Stomach smooth muscle (tissue), 2 donors: ENCODE measurements at regions not wholly inside any gene's neighbourhood (a gene's known extent, or its start where the extent isn't known, plus 50 kb on each side); places are given as distances from the start of the nearest gene placed in this dataset.

ENCODE experiments used
- H3K27ac ChIP-seq: one replicate; pipeline ENCODE4 v1.7.0; 2013; ENCODE audit warnings: mild to moderate bottlenecking, low read length, inconsistent platforms
- H3K27me3 ChIP-seq, 2 donors: one replicate each; pipeline ENCODE4 v1.7.0; 2013; ENCODE audit warnings: low read length in 2 of 2; ENCODE audit not compliant: insufficient read depth in 2 of 2, control insufficient read depth in 1 of 2
- H3K36me3 ChIP-seq, 2 donors: one replicate each; pipeline ENCODE4 v1.7.0; 2013; ENCODE audit warnings: low read length in 2 of 2; ENCODE audit not compliant: control insufficient read depth in 2 of 2, insufficient read depth in 2 of 2
- H3K4me1 ChIP-seq: one replicate; pipeline ENCODE4 v1.7.0; 2013; ENCODE audit warnings: low read length; ENCODE audit not compliant: control insufficient read depth, insufficient read depth
- H3K4me3 ChIP-seq, 2 donors: one replicate each; pipeline ENCODE4 v1.7.0; 2013; ENCODE audit warnings: low read length in 2 of 2
- H3K9ac ChIP-seq, 2 donors: one replicate each; pipeline ENCODE4 v1.7.0; 2013; ENCODE audit warnings: low read length in 2 of 2, mild to moderate bottlenecking in 1 of 2
- H3K9me3 ChIP-seq, 2 donors: one replicate each; pipeline ENCODE4 v1.7.0; 2013; ENCODE audit warnings: low read length in 2 of 2; ENCODE audit not compliant: control insufficient read depth in 2 of 2
- donor health status: healthy.
- donor health status: Pancreatic carcinoma.

DNA sequence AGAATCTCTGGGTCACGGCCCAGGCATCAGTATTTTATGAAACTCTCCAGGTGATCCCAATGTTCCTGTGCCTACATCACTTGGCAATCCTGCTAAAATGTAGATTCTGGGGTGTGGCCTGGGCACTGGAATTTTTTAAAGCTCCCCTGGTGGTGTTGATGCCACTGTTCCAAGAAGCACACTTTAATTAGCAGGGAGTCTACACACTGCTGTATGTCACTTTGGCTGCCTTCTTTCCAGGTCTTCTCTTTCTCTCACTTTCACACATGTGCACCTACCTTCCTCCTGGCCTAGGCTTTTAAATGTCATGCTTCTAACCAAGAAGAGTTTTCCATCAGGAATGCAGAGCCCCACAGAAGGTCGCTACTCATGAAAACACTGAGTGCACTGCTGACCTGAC, 136.0 kb upstream of the ALDH1B1 start:
- H3K36me3 ChIP-seq: no peaks in the 10 kb centered on the region
- no peaks in the 10 kb centered on the region for H3K4me1 ChIP-seq
- peaks cover 0 to 5% of the 10 kb centered on the region in 2 donors for H3K9me3 ChIP-seq
- no peak overlapping the region for H3K27ac ChIP-seq
- H3K9ac ChIP-seq: no peak overlapping the region
- no peaks in the 10 kb centered on the region for H3K27me3 ChIP-seq
- no peak overlapping the region for H3K4me3 ChIP-seq

DNA sequence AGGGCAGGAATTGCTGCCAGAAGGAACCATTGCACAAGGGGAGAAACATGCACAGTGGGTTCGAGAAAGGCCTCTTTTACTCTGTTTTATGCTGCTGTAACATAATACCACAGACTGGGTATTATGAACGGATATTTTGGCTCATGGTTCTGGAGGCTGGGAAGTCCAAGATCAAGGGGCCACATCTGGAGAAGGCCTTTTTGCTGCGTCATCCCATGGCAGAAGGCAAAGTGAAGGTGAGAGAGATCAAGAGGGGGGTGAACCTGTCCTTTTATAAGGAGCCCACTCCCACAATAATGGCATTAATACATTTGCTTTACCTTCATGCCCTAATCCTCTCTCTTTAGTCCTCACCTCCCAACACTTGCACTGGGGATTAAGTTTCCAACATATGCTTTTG, 136.9 kb upstream of the ALDH1B1 start:
- no peak overlapping the region for H3K27ac ChIP-seq
- H3K27me3 ChIP-seq: no peaks in the 10 kb centered on the region
- H3K9me3 ChIP-seq: peaks cover 0 to 5% of the 10 kb centered on the region in 2 donors
- no peak overlapping the region for H3K4me3 ChIP-seq
- H3K9ac ChIP-seq: no peak overlapping the region
- H3K4me1 ChIP-seq: no peaks in the 10 kb centered on the region
- no peaks in the 10 kb centered on the region for H3K36me3 ChIP-seq

- Histone ChIP-seq H3K4me1 (no peaks in the 10 kb centered on the region), H3K27ac (no peak overlapping the region), H3K36me3 (no peaks in the 10 kb centered on the region), H3K9me3 (peaks cover 0 to under 1% of the 10 kb centered on the region in 2 donors), H3K27me3 (no peaks in the 10 kb centered on the region), H3K4me3 (no peak overlapping the region), H3K9ac (no peak overlapping the region)
Measured at GRCh38 chr9:38254756-38255155, 137.7 kb upstream of the ALDH1B1 start.

GRCh38 chr9:38254151-38254550, 138.4 kb upstream of the ALDH1B1 start:
- no peaks in the 10 kb centered on the region for H3K9me3 ChIP-seq
- H3K9ac ChIP-seq: no peak overlapping the region
- no peaks in the 10 kb centered on the region for H3K27me3 ChIP-seq
- no peak overlapping the region for H3K4me3 ChIP-seq
- H3K36me3 ChIP-seq: no peaks in the 10 kb centered on the region
- no peak overlapping the region for H3K27ac ChIP-seq
- no peaks in the 10 kb centered on the region for H3K4me1 ChIP-seq

DNA sequence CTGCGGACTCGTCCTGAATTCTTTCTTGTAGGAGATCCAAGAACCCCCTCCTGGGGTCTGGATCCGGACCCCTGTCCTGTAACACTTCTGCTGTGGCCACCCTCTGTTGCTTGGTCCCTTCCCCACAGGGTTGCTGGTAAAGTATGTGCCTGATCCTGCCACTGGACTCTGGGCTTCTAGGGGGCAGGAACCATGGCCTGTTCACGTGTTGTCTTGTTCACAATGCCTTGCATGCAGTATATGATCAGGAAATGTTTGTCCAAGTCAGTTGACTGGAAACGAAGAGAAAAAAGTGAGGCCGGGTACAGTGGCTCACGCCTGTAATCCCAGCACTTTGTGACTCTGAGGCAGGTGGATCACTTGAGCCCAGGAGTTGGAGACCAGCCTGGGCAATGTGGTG, 139.3 kb upstream of the ALDH1B1 start:
- H3K27ac ChIP-seq: no peak overlapping the region
- H3K4me3 ChIP-seq: no peak overlapping the region
- H3K9ac ChIP-seq: no peak overlapping the region
- no peaks in the 10 kb centered on the region for H3K27me3 ChIP-seq
- no peaks in the 10 kb centered on the region for H3K9me3 ChIP-seq
- H3K36me3 ChIP-seq: no peaks in the 10 kb centered on the region
- no peaks in the 10 kb centered on the region for H3K4me1 ChIP-seq

GRCh38 chr9:38251036-38251860, 141.3 kb upstream of the ALDH1B1 start:
- Histone ChIP-seq H3K4me3 (no peak overlapping the region), H3K4me1 (no peaks in the 10 kb centered on the region), H3K36me3 (no peaks in the 10 kb centered on the region), H3K27ac (no peak overlapping the region), H3K27me3 (no peaks in the 10 kb centered on the region), H3K9ac (no peak overlapping the region), H3K9me3 (no peaks in the 10 kb centered on the region)

- no peak overlapping the region for H3K9ac ChIP-seq
- no peak overlapping the region for H3K27ac ChIP-seq
- no peaks in the 10 kb centered on the region for H3K27me3 ChIP-seq
- no peak overlapping the region for H3K4me3 ChIP-seq
- no peaks in the 10 kb centered on the region for H3K9me3 ChIP-seq
- no peaks in the 10 kb centered on the region for H3K36me3 ChIP-seq
- H3K4me1 ChIP-seq: no peaks in the 10 kb centered on the region
Measured at GRCh38 chr9:38250279-38251035, 142.0 kb upstream of the ALDH1B1 start.

DNA sequence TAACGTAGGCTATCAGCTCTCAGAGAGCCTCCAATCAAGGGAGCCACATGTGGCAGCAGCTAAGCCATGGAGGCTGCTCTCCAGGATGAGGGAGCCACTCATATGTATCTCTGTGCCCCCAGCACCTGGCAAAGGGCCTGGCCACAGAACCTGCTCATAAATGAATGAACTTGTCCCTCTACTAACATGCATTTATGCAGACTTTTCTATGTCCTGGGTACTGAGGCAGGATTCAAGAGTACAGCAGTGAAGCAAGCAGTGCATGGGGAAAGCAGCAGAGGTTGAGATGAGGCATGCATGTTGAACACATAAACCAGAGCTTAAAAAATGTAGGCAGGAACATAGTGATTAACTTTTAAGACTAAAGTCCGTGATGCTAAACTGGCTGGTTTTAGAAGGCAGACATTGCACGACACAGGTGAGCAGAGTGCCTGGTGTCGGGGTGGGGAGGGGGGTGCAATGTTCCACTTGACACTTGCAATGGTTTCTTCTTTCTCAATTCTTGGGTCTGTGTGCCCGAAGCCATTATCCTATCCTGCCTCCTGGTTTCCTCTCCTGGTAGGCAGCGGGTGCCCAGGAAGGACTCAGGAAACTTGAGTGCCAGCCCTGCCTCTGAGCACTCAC, 142.8 kb upstream of the ALDH1B1 start:
- Histone ChIP-seq H3K36me3 (no peaks in the 10 kb centered on the region), H3K4me3 (no peak overlapping the region), H3K9ac (no peak overlapping the region), H3K27me3 (no peaks in the 10 kb centered on the region), H3K9me3 (no peaks in the 10 kb centered on the region), H3K27ac (no peak overlapping the region), H3K4me1 (no peaks in the 10 kb centered on the region)

DNA sequence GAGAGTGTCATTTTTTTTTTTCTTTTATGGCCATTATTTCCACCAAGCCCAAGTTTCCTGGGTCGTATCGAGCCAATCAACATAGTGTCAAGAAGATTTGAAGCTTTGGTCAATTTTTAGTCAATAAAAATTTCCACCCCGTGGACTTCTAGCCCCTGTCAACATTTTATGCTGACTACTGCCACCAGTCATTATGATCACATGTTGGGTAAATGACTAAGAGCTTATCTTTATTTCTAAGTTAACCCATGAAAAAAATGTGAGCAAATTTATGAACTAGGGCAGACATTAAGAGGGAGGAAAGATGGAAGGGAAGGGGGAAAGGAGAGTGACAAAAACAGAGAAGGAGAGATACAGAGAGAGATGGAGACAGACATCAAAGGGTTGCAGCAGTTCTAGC, 143.5 kb upstream of the ALDH1B1 start:
- Histone ChIP-seq H3K4me3 (no peak overlapping the region), H3K27me3 (no peaks in the 10 kb centered on the region), H3K4me1 (no peaks in the 10 kb centered on the region), H3K36me3 (no peaks in the 10 kb centered on the region), H3K9ac (no peak overlapping the region), H3K9me3 (no peaks in the 10 kb centered on the region), H3K27ac (no peak overlapping the region)

DNA sequence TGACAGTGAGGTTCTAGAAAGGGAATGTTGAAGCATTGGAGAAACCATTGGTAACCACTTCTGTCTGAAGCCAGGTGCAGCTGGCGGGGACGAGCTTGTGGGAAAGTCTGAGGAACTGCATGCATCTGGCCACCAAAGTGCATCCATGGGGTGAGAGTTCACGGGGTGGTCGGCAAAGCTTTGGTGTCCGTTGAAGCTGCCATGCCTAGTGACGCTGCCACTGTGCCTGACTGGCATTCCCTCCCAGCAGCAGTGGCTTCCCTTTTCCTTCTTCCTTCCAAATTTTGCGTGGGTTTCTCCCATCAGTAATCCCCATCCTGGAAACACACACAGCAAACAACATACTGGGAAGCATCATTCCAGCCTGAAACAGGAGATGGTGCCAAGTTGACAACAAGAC, 145.7 kb upstream of the ALDH1B1 start:
- Histone ChIP-seq H3K9me3 (no peaks in the 10 kb centered on the region), H3K27me3 (no peaks in the 10 kb centered on the region), H3K4me3 (no peak overlapping the region), H3K4me1 (no peaks in the 10 kb centered on the region), H3K36me3 (no peaks in the 10 kb centered on the region), H3K9ac (no peak overlapping the region), H3K27ac (no peak overlapping the region)
